Lower leg skin (tissue), 3 donors: ENCODE measurements at regions not wholly inside any gene's neighbourhood (a gene's known extent, or its start where the extent isn't known, plus 50 kb on each side); places are given as distances from the start of the nearest gene placed in this dataset.

Experiments
- POLR2A ChIP-seq, 2 donors: fragments of 450-650 bp; IDR thresholded peaks; one replicate each; pipeline ENCODE4 v1.6.1; 2016 to 2017; ENCODE audit warnings: antibody characterized with exemption in 2 of 2, mild to moderate bottlenecking in 1 of 2, moderate library complexity in 1 of 2
- TF ChIP-seq, protein P1 (sequence below), 3 donors: fragments of 450-650 bp; IDR thresholded peaks; one replicate each; pipeline ENCODE4 v1.5.1; 2016; ENCODE audit warnings: antibody characterized with exemption in 3 of 3, mild to moderate bottlenecking in 3 of 3, moderate library complexity in 2 of 3

DNA sequence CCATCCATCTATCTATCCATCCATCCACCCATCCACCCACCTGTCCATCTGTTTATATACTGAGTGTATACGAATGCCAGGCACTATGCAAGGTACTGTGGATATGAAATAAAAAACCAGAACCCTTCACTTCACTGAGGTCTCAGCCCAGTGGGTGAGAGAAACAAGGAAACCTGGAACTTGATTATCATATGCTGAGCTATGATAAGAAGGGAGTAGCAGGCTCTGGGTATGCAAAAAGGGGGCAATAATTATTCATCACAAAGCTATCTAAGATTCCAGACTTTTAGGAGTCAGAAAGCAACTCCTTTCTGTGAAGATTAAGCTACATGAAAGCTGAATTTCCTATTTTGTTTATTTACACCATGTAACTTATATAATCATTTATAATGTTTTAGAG is 327.7 kb upstream of the IL12A start:
- TF ChIP-seq, protein P1, sequence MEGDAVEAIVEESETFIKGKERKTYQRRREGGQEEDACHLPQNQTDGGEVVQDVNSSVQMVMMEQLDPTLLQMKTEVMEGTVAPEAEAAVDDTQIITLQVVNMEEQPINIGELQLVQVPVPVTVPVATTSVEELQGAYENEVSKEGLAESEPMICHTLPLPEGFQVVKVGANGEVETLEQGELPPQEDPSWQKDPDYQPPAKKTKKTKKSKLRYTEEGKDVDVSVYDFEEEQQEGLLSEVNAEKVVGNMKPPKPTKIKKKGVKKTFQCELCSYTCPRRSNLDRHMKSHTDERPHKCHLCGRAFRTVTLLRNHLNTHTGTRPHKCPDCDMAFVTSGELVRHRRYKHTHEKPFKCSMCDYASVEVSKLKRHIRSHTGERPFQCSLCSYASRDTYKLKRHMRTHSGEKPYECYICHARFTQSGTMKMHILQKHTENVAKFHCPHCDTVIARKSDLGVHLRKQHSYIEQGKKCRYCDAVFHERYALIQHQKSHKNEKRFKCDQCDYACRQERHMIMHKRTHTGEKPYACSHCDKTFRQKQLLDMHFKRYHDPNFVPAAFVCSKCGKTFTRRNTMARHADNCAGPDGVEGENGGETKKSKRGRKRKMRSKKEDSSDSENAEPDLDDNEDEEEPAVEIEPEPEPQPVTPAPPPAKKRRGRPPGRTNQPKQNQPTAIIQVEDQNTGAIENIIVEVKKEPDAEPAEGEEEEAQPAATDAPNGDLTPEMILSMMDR (IDR thresholded peaks at IDR 0.05): no peak
- TF ChIP-seq POLR2A (IDR thresholded peaks at IDR 0.05): no peak
